ENCODE measurements at regions not wholly inside any gene's neighbourhood (a gene's known extent, or its start where the extent isn't known, plus 50 kb on each side); places are given as distances from the start of the nearest gene placed in this dataset.

- BruUV-seq (replicated peaks), result no TSS peak
- Histone ChIP-seq H3K4me2 (ENCODE audit: insufficient read depth, low read length) (no peak overlapping the region), H3K9ac (replicated peaks; ENCODE audit: extremely low read depth, insufficient read depth, low read length) (no peak overlapping the region)
Measured at GRCh38 chr2:239731998-239732665, 293.0 kb downstream of the NDUFA10 start.

More at GRCh38 chr2:239731998-239732665, 293.0 kb downstream of the NDUFA10 start:
- ChIA-PET CTCF (no interaction called here), POLR2A (no interaction called here)
- Histone ChIP-seq H4K20me1 (replicated peaks; ENCODE audit: control insufficient read depth, extremely low read depth, insufficient read depth, low read length) (no peaks in the 10 kb centered on the region), H3K27ac (ENCODE audit: insufficient read depth, low read depth, low read length) (no peak overlapping the region), H3K9me1 (replicated peaks; ENCODE audit: control insufficient read depth, extremely low read depth, insufficient read depth, low read length) (no peaks in the 10 kb centered on the region), H3K36me3 (ENCODE audit: control insufficient read depth in 2 of 2, extremely low read depth in 1 of 2, insufficient read depth in 2 of 2, low read length in 2 of 2) (no peaks in the 10 kb centered on the region), H3K4me1 (ENCODE audit: control insufficient read depth, extremely low read depth, insufficient read depth, low read length) (no peaks in the 10 kb centered on the region), H2AFZ (ENCODE audit: low read depth, low read length) (no peak overlapping the region), H3K27me3 (ENCODE audit: control insufficient read depth in 2 of 2, insufficient read depth in 2 of 2, low read length in 2 of 2) (no peaks in the 10 kb centered on the region), H3K4me3 (replicated peaks in 1 of 3; ENCODE audit: insufficient read depth in 1 of 3, low read depth in 1 of 3, low read length in 3 of 3) (no peak overlapping the region), H3K79me2 (ENCODE audit: control insufficient read depth, insufficient read depth, low read length) (no peaks in the 10 kb centered on the region), H3K9me3 (replicated peaks; ENCODE audit: control insufficient read depth, insufficient read depth, low read length) (no peaks in the 10 kb centered on the region)
- no peak for TF ChIP-seq POLR2A (IDR thresholded peaks at IDR 0.05; ENCODE audit: low read depth, low read length)
- TF ChIP-seq MAX (IDR thresholded peaks at IDR 0.05; ENCODE audit: insufficient read depth, insufficient read length), result no peak
- no peak for TF ChIP-seq JUN (IDR thresholded peaks at IDR 0.05; ENCODE audit: borderline replicate concordance, insufficient read depth, insufficient read length, low read depth)
- TF ChIP-seq GATA2 (IDR thresholded peaks at IDR 0.05; ENCODE audit: insufficient read depth, insufficient read length, low read depth, low read length), result no peak
- no peak for TF ChIP-seq CTCF (IDR thresholded peaks at IDR 0.05; ENCODE audit: extremely low read depth in 1 of 2, insufficient read depth in 1 of 2, low read depth in 1 of 2, low read length in 2 of 2)
- no peak for TF ChIP-seq MYC (IDR thresholded peaks at IDR 0.05; ENCODE audit: low read depth, low read length)
- no peak for TF ChIP-seq POLR2AphosphoS5 (IDR thresholded peaks at IDR 0.05; ENCODE audit: insufficient read depth, low read depth, low read length)
- no peak for TF ChIP-seq FOS (IDR thresholded peaks at IDR 0.05; ENCODE audit: borderline replicate concordance, insufficient read depth, low read length)
- no peak for TF ChIP-seq EZH2 (IDR thresholded peaks at IDR 0.05; ENCODE audit: borderline replicate concordance, low read depth, low read length, severe bottlenecking)
- intact Hi-C loops (cut with micrococcal nuclease), result no loop called here
- FAIRE-seq (no peak), DNase-seq (ENCODE audit: low read depth, low spot score) (no peak)
- dilution Hi-C loops (cut with MboI; ENCODE audit: extremely low pct_ligation_motif_present, low sequenced_read_pairs), result no loop called here
